Inflammatory macrophage (primary cell): ENCODE measurements at regions not wholly inside any gene's neighbourhood (a gene's known extent, or its start where the extent isn't known, plus 50 kb on each side); places are given as distances from the start of the nearest gene placed in this dataset.
"Not testable (repeated sequence)": the region's sequence is repeated elsewhere in the genome, so short reads cannot be mapped to it uniquely, and the experiment has no call there.

Experiments used
- DNase-seq, 2 donors: peaks; one replicate each; pipeline ENCODE4 v3.0.0-alpha.2; 2020 to 2022

GRCh38 chr18:7178568-7178967 is 52.3 kb upstream of the LRRC30 start:
- DNase-seq, result not testable (repeated sequence)

- DNase-seq, result peak; percentile 23 to 59
Observed at GRCh38 chr18:7177116-7177744, 53.7 kb upstream of the LRRC30 start.

GRCh38 chr18:7174344-7175095 is 56.4 kb upstream of the LRRC30 start:
- peak; percentile 4 to 7 for DNase-seq

GRCh38 chr18:7173216-7173615 is 55.6 kb upstream of the LAMA1 start:
- DNase-seq, result no peak

- no peak for DNase-seq
Observed at GRCh38 chr18:7172611-7173010, 55.0 kb upstream of the LAMA1 start.

- no peak for DNase-seq
Observed at GRCh38 chr18:7170292-7170691, 52.7 kb upstream of the LAMA1 start.

- no peak for DNase-seq
Observed at GRCh38 chr18:7169601-7170000, 52.0 kb upstream of the LAMA1 start.

GRCh38 chr18:7168408-7168807 is 50.8 kb upstream of the LAMA1 start:
- DNase-seq, result no peak
